Panc1 (cell line): ENCODE measurements at regions not wholly inside any gene's neighbourhood (a gene's known extent, or its start where the extent isn't known, plus 50 kb on each side); places are given as distances from the start of the nearest gene placed in this dataset.

Experiments
- ATAC-seq: fragments of 200-7000 bp; cut with Tn5 transposase; 2 replicates; pipeline ENCODE4 v1.9.1; 2020; ENCODE audit warnings: mild to moderate bottlenecking, moderate library complexity
- BruUV-seq: library from RNA; stranded (reverse); fragments of 400-500 nt; replicated peaks from 2 replicates; lab custom pipeline; 2021; lab: Mats Ljungman, UMichigan
- CTCF ChIA-PET: fragments of 300-600 bp; sonication (Branson Sonifier 250); formaldehyde crosslinking; loops from one replicate; lab custom pipeline; 2022; ENCODE audit warnings: antibody characterized with exemption; lab: Charles Lee
- POLR2A ChIA-PET: fragments of 300-600 bp; sonication (Branson Sonifier 250); formaldehyde crosslinking; loops from one replicate; lab custom pipeline; 2022; ENCODE audit warnings: antibody characterized with exemption; lab: Charles Lee
- DNase-seq: peaks from one replicate; pipeline ENCODE4 v3.0.0-alpha.2; 2010; ENCODE audit warnings: low read depth, low spot score
- H3K27ac ChIP-seq: 2 replicates; pipeline ENCODE4 v1.5.1; 2011; ENCODE audit warnings: mild to moderate bottlenecking, low read length, inconsistent platforms
- H3K27me3 ChIP-seq: fragments of 200-500 bp; sonication (Bioruptor generic); 2 replicates; pipeline ENCODE4 v1.6.0; 2014; ENCODE audit warnings: low read length, inconsistent platforms; ENCODE audit not compliant: control insufficient read depth, insufficient read depth
- H3K36me3 ChIP-seq: fragments of 200-500 bp; sonication (Bioruptor generic); 2 replicates; pipeline ENCODE4 v1.5.1; 2014; ENCODE audit warnings: inconsistent platforms, mild to moderate bottlenecking, low read length, moderate library complexity; ENCODE audit not compliant: control insufficient read depth, insufficient read depth
- H3K4me1 ChIP-seq: 2 replicates; pipeline ENCODE4 v1.5.1; 2011; ENCODE audit warnings: inconsistent platforms, mild to moderate bottlenecking, low read length, moderate library complexity; ENCODE audit not compliant: control insufficient read depth, insufficient read depth
- H3K4me3 ChIP-seq, 2 experiments: 2 replicates each; pipeline ENCODE4 v1.5.1; 2011 to 2012; ENCODE audit warnings: low read depth in 2 of 2, low read length in 2 of 2, mild to moderate bottlenecking in 2 of 2, inconsistent platforms in 1 of 2, moderate library complexity in 1 of 2
- H3K9me3 ChIP-seq: fragments of 200-500 bp; sonication (Bioruptor generic); 2 replicates; pipeline ENCODE4 v1.5.1; 2014; ENCODE audit warnings: low read depth, mild to moderate bottlenecking, inconsistent platforms, low read length, moderate library complexity; ENCODE audit not compliant: control insufficient read depth, insufficient read depth
- CTCF ChIP-seq: fragments of 450-650 bp; IDR thresholded peaks from 2 replicates; pipeline ENCODE4 v1.5.1; 2017; ENCODE audit warnings: mild to moderate bottlenecking
- POLR2AphosphoS5 ChIP-seq: IDR thresholded peaks from 2 replicates; pipeline ENCODE4 v1.6.1; 2012; ENCODE audit warnings: mild to moderate bottlenecking, low read depth, low read length, moderate library complexity
- SIN3A ChIP-seq: IDR thresholded peaks from 2 replicates; pipeline ENCODE4 v1.6.1; 2012; ENCODE audit warnings: low read depth, mild to moderate bottlenecking, low read length, moderate library complexity, borderline replicate concordance; ENCODE audit not compliant: insufficient read depth
- TCF7L2 ChIP-seq: IDR thresholded peaks from 2 replicates; pipeline ENCODE4 v1.6.1; 2011; ENCODE audit warnings: mild to moderate bottlenecking, low read depth, low read length, inconsistent platforms
- in situ Hi-C: cut with HindIII; loops from 2 replicates; pipeline ENCODE4 v1.10.0; 2016; ENCODE audit warnings: low sequenced_read_pairs, low pct_unique_long_range_greater_than_20kb
- intact Hi-C: fragments of 100-400 bp; cut with micrococcal nuclease; formaldehyde crosslinking; loops from one replicate; pipeline ENCODE4 v1.10.0; 2022; ENCODE audit not compliant: unreplicated experiment
- TF ChIP-seq, protein P1 (sequence below), 2 experiments: IDR thresholded peaks; 2 replicates each; pipeline ENCODE4 v1.6.1; 2011 to 2012; ENCODE audit warnings: low read depth in 2 of 2, control low read depth in 1 of 2, low read length in 1 of 2, mild to moderate bottlenecking in 1 of 2, moderate library complexity in 1 of 2; ENCODE audit not compliant: insufficient read depth in 1 of 2

GRCh38 chr22:35014812-35015211 lies 51.1 kb upstream of the ISX start:
- in situ Hi-C loops: no loop called here
- no peaks in the 10 kb centered on the region for H3K9me3 ChIP-seq
- BruUV-seq: no TSS peak
- H3K36me3 ChIP-seq: no peaks in the 10 kb centered on the region
- DNase-seq: no peak
- no peak overlapping the region for H3K4me3 ChIP-seq
- no peaks in the 10 kb centered on the region for H3K27me3 ChIP-seq
- POLR2A ChIA-PET: no interaction called here
- no peak for ATAC-seq
- intact Hi-C loops: no loop called here
- no peaks in the 10 kb centered on the region for H3K4me1 ChIP-seq
- CTCF ChIA-PET: no interaction called here
- H3K27ac ChIP-seq: no peak overlapping the region
- TF ChIP-seq SIN3A (no peak), CTCF (no peak), POLR2AphosphoS5 (no peak), TCF7L2 (no peak)
- TF ChIP-seq, protein P1, sequence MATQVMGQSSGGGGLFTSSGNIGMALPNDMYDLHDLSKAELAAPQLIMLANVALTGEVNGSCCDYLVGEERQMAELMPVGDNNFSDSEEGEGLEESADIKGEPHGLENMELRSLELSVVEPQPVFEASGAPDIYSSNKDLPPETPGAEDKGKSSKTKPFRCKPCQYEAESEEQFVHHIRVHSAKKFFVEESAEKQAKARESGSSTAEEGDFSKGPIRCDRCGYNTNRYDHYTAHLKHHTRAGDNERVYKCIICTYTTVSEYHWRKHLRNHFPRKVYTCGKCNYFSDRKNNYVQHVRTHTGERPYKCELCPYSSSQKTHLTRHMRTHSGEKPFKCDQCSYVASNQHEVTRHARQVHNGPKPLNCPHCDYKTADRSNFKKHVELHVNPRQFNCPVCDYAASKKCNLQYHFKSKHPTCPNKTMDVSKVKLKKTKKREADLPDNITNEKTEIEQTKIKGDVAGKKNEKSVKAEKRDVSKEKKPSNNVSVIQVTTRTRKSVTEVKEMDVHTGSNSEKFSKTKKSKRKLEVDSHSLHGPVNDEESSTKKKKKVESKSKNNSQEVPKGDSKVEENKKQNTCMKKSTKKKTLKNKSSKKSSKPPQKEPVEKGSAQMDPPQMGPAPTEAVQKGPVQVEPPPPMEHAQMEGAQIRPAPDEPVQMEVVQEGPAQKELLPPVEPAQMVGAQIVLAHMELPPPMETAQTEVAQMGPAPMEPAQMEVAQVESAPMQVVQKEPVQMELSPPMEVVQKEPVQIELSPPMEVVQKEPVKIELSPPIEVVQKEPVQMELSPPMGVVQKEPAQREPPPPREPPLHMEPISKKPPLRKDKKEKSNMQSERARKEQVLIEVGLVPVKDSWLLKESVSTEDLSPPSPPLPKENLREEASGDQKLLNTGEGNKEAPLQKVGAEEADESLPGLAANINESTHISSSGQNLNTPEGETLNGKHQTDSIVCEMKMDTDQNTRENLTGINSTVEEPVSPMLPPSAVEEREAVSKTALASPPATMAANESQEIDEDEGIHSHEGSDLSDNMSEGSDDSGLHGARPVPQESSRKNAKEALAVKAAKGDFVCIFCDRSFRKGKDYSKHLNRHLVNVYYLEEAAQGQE (IDR thresholded peaks at IDR 0.05; ENCODE audit: insufficient read depth in 1 of 2, low read depth in 2 of 2, low read length in 1 of 2): no peak
